HG03354 (cell line): ENCODE measurements at regions not wholly inside any gene's neighbourhood (a gene's known extent, or its start where the extent isn't known, plus 50 kb on each side); places are given as distances from the start of the nearest gene placed in this dataset.
A peak's percentile ranks its signal among the peaks of the same experiment; 100 is the strongest.
"Not testable (repeated sequence)": the region's sequence is repeated elsewhere in the genome, so short reads cannot be mapped to it uniquely, and the experiment has no call there.

Experiments
- ATAC-seq: cut with Tn5 transposase; IDR thresholded peaks from one replicate; pipeline ENCODE4 v1.9.1; 2021; ENCODE audit warnings: mild to moderate bottlenecking; ENCODE audit not compliant: unreplicated experiment, poor library complexity, severe bottlenecking

GRCh38 chr12:46089414-46090162 is 99.2 kb upstream of the SCAF11 start:
- no peak for ATAC-seq

GRCh38 chr12:46087916-46088439 is 97.6 kb upstream of the SCAF11 start:
- no peak for ATAC-seq

GRCh38 chr12:46084666-46085631 is 94.6 kb upstream of the SCAF11 start:
- ATAC-seq: no peak

GRCh38 chr12:46082490-46083200 is 92.3 kb upstream of the SCAF11 start:
- ATAC-seq: no peak

- ATAC-seq: no peak
These were observed 82.9 kb upstream of the SCAF11 start for GRCh38 chr12:46073321-46073720.

GRCh38 chr12:46071769-46072624 is 81.6 kb upstream of the SCAF11 start:
- peak; percentile 99 for ATAC-seq

GRCh38 chr12:46071335-46071734 is 81.0 kb upstream of the SCAF11 start:
- ATAC-seq: no peak

GRCh38 chr12:46067094-46067493 is 76.7 kb upstream of the SCAF11 start:
- ATAC-seq: no peak

GRCh38 chr12:46065412-46066166 is 75.2 kb upstream of the SCAF11 start:
- ATAC-seq: peak; percentile 91

- no peak for ATAC-seq
These were observed 74.2 kb upstream of the SCAF11 start for GRCh38 chr12:46064548-46064947.

GRCh38 chr12:46058697-46059096 is 68.3 kb upstream of the SCAF11 start:
- ATAC-seq: not testable (repeated sequence)

- ATAC-seq: no peak
These were observed 60.4 kb upstream of the SCAF11 start for GRCh38 chr12:46050805-46051204.

GRCh38 chr12:46049665-46050064 is 59.3 kb upstream of the SCAF11 start:
- ATAC-seq: no peak

GRCh38 chr12:46046436-46046835 is 56.1 kb upstream of the SCAF11 start:
- ATAC-seq: no peak

- no peak for ATAC-seq
These were observed 53.7 kb upstream of the SCAF11 start for GRCh38 chr12:46043972-46044520.
